Heart right ventricle (tissue), 16 donors: ENCODE measurements at regions not wholly inside any gene's neighbourhood (a gene's known extent, or its start where the extent isn't known, plus 50 kb on each side); places are given as distances from the start of the nearest gene placed in this dataset.
A peak's percentile ranks its signal among the peaks of the same experiment; 100 is the strongest.

Experiments used
- ATAC-seq, 8 donors: fragments of 200-7000 bp; cut with Tn5 transposase; one replicate each; pipeline ENCODE4 v1.9.1; 2020; ENCODE audit warnings: mild to moderate bottlenecking in 8 of 8, moderate library complexity in 8 of 8, moderate number of reproducible peaks in 1 of 8
- DNase-seq, 2 donors: peaks; one replicate each; pipeline ENCODE4 v3.0.0-alpha.2; 2020
- H3K27ac ChIP-seq, 10 donors: fragments of 200-600 bp; sonication (generic) in 2 of 10; one replicate each; pipeline versions ENCODE4 v1.5.0 to v1.8.0; 2020 to 2022; ENCODE audit warnings: mild to moderate bottlenecking in 3 of 10
- H3K27me3 ChIP-seq, 7 donors: fragments of 200-600 bp; one replicate each; pipeline ENCODE4 v1.8.0; 2021 to 2022; ENCODE audit warnings: mild to moderate bottlenecking in 2 of 7
- H3K36me3 ChIP-seq, 9 donors: fragments of 200-600 bp; sonication (generic) in 1 of 9; one replicate each; pipeline versions ENCODE4 v1.5.0 to v1.8.0; 2020 to 2022; ENCODE audit warnings: mild to moderate bottlenecking in 2 of 9
- H3K4me1 ChIP-seq, 9 donors: fragments of 200-600 bp; sonication (generic) in 1 of 9; one replicate each; pipeline versions ENCODE4 v1.5.0 to v1.8.0; 2020 to 2022; ENCODE audit warnings: mild to moderate bottlenecking in 4 of 9
- H3K4me3 ChIP-seq, 10 donors: fragments of 200-600 bp; sonication (generic) in 2 of 10; one replicate each; pipeline versions ENCODE4 v1.5.0 to v1.8.0; 2020 to 2022; ENCODE audit warnings: mild to moderate bottlenecking in 7 of 10, moderate library complexity in 2 of 10
- H3K9me3 ChIP-seq, 11 donors: fragments of 200-600 bp in 10 of 11; sonication (generic) in 2 of 11; one replicate each; pipeline versions ENCODE4 v1.5.0 to v1.8.0; 2013 to 2022; ENCODE audit warnings: mild to moderate bottlenecking in 2 of 11, control low read depth in 1 of 11, moderate library complexity in 1 of 11
- WGBS, 2 donors: extraction: QIAGEN DNeasy Blood & Tissue Kit; methylation state at CpG; one replicate each; pipeline ENCODE4 v1.1.7; 2013; ENCODE audit warnings: inconsistent platforms in 1 of 2; 5-methylcytosine and 5-hydroxymethylcytosine counted together
- intact Hi-C, 10 donors: fragments of 100-400 bp; cut with DNase I; formaldehyde crosslinking; loops; one replicate each; pipeline versions ENCODE4 v1.11.1 to v1.14.2; 2022
- TF ChIP-seq, protein P1 (sequence below), 9 donors: fragments of 200-600 bp; sonication (generic) in 2 of 9; IDR thresholded peaks; one replicate each; pipeline versions ENCODE4 v1.5.0 to v1.8.0; 2021 to 2022; ENCODE audit warnings: antibody characterized with exemption in 9 of 9, mild to moderate bottlenecking in 5 of 9, moderate library complexity in 1 of 9
- donor health status: Arrhythmogenic right ventricular cardiomyopathy.
- donor health status: ischemic (EF 13 %, LVEDD 7.1; RV severe dilation, severe dysfunction).
- donor health status: healthy with polysubstance abuse.
- donor health status: DM: no; HTN: yes; CAD: no.
- donor health status: DM: no; HTN: no; CAD: no.
- donor health status: ischemic (EF 25% LVEDD 6.9; RV normal size, moderate dysfunction).
- donor health status: ischemic (EF 25% LVEDD 5.7; RV mildly dilated, moderate dysfunction).
- donor health status: healthy.
- donor health status: DM: yes; HTN: yes; CAD: no.
- donor health status: Ischemic cardiomyopathy.
- donor health status: ischemic (EF 35%, LVEDD 5.7; RV mildly dilated, moderate dysfunction).
- donor health status: nonischemic (EF 11% LVEDD 7.7; RV severe dilation, severe dysfunction).
- donor health status: DM: yes; HTN: yes; CAD: no.
- donor health status: PGD.
- donor health status: ischemic (EF 29% LVEDD 5.4; RV normal size, mild dysfunction).
- donor health status: nonischemic (EF 23%, LVEDD 6.1; RV moderate dilation, normal function).

DNA sequence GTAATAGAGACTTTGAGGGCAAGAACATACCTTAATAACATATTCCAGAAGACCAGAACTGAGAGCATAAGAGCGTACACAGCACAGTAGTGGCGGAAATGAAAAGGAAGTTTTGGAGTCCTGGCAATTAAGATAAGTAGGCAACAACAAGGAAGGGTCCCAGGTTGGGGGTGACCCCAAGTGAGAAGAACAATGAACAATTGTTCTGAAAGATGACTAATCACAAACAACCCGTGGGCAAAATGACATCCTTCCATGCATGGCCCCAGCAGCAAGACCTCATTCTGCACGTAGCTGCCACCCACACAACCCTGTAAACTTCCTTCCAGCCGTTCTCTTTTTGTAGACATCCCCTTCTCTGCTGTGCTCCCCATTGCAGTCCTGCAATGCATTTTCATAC lies 384.4 kb upstream of the PABPC4L start:
- ATAC-seq (peak in 1 of 8 donors; percentile 48), DNase-seq (no peak)
- 47 to 63% methylated on average over 5 of the region's 5 CpGs for WGBS, 2 donors
- intact Hi-C loops: no loop called here
- Histone ChIP-seq H3K4me1 (no peaks in the 10 kb centered on the region), H3K27me3 (no peaks in the 10 kb centered on the region), H3K4me3 (no peak overlapping the region), H3K9me3 (peaks cover 0 to 10% (median 0%) of the 10 kb centered on the region in 11 donors), H3K27ac (no peak overlapping the region), H3K36me3 (no peaks in the 10 kb centered on the region)
- TF ChIP-seq, protein P1, sequence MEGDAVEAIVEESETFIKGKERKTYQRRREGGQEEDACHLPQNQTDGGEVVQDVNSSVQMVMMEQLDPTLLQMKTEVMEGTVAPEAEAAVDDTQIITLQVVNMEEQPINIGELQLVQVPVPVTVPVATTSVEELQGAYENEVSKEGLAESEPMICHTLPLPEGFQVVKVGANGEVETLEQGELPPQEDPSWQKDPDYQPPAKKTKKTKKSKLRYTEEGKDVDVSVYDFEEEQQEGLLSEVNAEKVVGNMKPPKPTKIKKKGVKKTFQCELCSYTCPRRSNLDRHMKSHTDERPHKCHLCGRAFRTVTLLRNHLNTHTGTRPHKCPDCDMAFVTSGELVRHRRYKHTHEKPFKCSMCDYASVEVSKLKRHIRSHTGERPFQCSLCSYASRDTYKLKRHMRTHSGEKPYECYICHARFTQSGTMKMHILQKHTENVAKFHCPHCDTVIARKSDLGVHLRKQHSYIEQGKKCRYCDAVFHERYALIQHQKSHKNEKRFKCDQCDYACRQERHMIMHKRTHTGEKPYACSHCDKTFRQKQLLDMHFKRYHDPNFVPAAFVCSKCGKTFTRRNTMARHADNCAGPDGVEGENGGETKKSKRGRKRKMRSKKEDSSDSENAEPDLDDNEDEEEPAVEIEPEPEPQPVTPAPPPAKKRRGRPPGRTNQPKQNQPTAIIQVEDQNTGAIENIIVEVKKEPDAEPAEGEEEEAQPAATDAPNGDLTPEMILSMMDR (IDR thresholded peaks at IDR 0.05): no peak

GRCh38 chr4:134567461-134567860 lies 365.9 kb upstream of the PABPC4L start:
- TF ChIP-seq, protein P1 (IDR thresholded peaks at IDR 0.05): no peak
- ATAC-seq (no peak), DNase-seq (no peak)
- Histone ChIP-seq H3K27ac (no peak overlapping the region), H3K27me3 (no peaks in the 10 kb centered on the region), H3K4me3 (no peak overlapping the region), H3K36me3 (no peaks in the 10 kb centered on the region), H3K9me3 (peaks cover 0 to 12% (median 0%) of the 10 kb centered on the region in 11 donors), H3K4me1 (no peaks in the 10 kb centered on the region)
- intact Hi-C loops: no loop called here
- WGBS, 2 donors: 91 to 96% methylated on average over 1 of the region's 1 CpG

DNA sequence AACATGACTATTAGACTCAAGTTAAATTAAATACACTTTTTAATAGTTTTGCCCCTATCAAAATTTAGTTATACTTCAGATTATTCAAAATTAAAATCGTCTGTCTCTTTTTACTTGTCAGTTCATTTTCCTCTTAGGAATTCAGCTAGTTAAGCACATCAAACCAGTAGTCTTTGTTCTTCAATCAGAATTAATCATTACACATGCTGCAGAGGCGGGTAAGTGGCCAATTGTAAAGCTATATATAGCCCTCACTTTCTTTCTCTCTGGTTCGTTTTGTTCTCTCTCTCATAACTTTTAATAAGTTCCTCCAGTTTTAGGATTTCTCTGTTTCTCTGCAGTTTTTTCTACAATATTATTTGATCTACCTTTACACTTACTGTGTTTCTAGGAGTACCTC lies 359.1 kb upstream of the PABPC4L start:
- intact Hi-C loops: no loop called here
- TF ChIP-seq, protein P1 (IDR thresholded peaks at IDR 0.05): no peak

GRCh38 chr4:134552063-134552462 lies 350.5 kb upstream of the PABPC4L start:
- TF ChIP-seq, protein P1 (IDR thresholded peaks at IDR 0.05): no peak
- Histone ChIP-seq H3K4me3 (no peak overlapping the region), H3K4me1 (no peaks in the 10 kb centered on the region), H3K27ac (no peak overlapping the region), H3K27me3 (no peaks in the 10 kb centered on the region), H3K9me3 (peaks cover 0 to 27% (median 18%) of the 10 kb centered on the region in 11 donors), H3K36me3 (no peaks in the 10 kb centered on the region)
- no peak for DNase-seq
- 53 to 60% methylated on average over 1 of the region's 1 CpG for WGBS, 2 donors
- intact Hi-C loops: no loop called here
- no peak for ATAC-seq

More for the DNA sequence above, 359.1 kb upstream of the PABPC4L start:
- no peak overlapping the region for H3K4me3 ChIP-seq
- ATAC-seq (no peak), DNase-seq (no peak)
- no peak overlapping the region for H3K27ac ChIP-seq
- H3K4me1 ChIP-seq: no peaks in the 10 kb centered on the region
- no peaks in the 10 kb centered on the region for H3K9me3 ChIP-seq
- H3K36me3 ChIP-seq: no peaks in the 10 kb centered on the region
- no peaks in the 10 kb centered on the region for H3K27me3 ChIP-seq
- WGBS, 2 donors: 33 to 35% methylated on average over 3 of the region's 3 CpGs
